Testis (tissue), 2 donors: ENCODE measurements at regions not wholly inside any gene's neighbourhood (a gene's known extent, or its start where the extent isn't known, plus 50 kb on each side); places are given as distances from the start of the nearest gene placed in this dataset.

Source experiments
- DNase-seq: peaks from one replicate; pipeline ENCODE4 v3.0.0-alpha.2; 2019
- H3K27ac ChIP-seq, 2 donors: fragments of 200-600 bp; sonication (generic); one replicate each; pipeline ENCODE4 v1.5.1; 2019
- H3K27me3 ChIP-seq: fragments of 200-600 bp; sonication (generic); one replicate; pipeline ENCODE4 v1.5.1; 2019
- H3K36me3 ChIP-seq: fragments of 200-600 bp; sonication (generic); one replicate; pipeline ENCODE4 v1.5.1; 2017; ENCODE audit warnings: low read depth; ENCODE audit errors: missing control alignments
- H3K4me1 ChIP-seq: fragments of 200-600 bp; sonication (generic); one replicate; pipeline ENCODE4 v1.5.1; 2019
- H3K4me3 ChIP-seq, 2 donors: fragments of 200-600 bp; sonication (generic); one replicate each; pipeline ENCODE4 v1.5.1; 2017 to 2019
- H3K9me3 ChIP-seq: fragments of 200-600 bp; sonication (generic); one replicate; pipeline ENCODE4 v1.5.1; 2017
- POLR2A ChIP-seq: fragments of 450-650 bp; IDR thresholded peaks from one replicate; pipeline ENCODE4 v1.6.1; 2017; ENCODE audit warnings: antibody characterized with exemption, mild to moderate bottlenecking, moderate library complexity
- WGBS, 2 donors: methylation state at CpG; one replicate each; pipeline ENCODE4 v1.1.5; 2018; 5-methylcytosine and 5-hydroxymethylcytosine counted together
- intact Hi-C: fragments of 100-400 bp; cut with DNase I; formaldehyde crosslinking; loops from one replicate; pipeline ENCODE4 v1.15.1; 2023; ENCODE audit warnings: low total_unique reads
- TF ChIP-seq, protein P1 (sequence below), 3 experiments: fragments of 450-650 bp in 2 of 3; fragments of 200-600 bp in 1 of 3; sonication (generic) in 1 of 3; IDR thresholded peaks; one replicate each; pipeline ENCODE4 v1.5.1; 2016 to 2019; ENCODE audit warnings: antibody characterized with exemption in 3 of 3, mild to moderate bottlenecking in 2 of 3, moderate library complexity in 1 of 3

DNA sequence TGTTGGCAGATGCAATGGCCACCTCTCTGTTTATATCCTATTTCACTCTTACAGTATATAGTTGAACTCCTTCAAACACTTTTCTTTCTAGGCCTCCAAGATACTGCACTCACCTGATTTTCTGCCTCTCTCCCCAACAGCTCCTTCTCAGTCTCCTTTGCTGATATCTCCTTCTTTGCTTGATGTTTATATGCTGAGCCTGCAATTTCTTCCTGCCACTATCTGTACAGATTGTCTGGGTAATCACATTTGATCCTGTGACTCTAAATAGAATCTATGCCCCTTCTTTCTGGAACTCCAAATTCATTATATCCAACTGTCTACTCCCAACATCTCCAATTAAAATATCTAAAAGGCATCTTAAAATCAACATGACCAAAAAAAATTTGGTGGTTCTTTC lies 165.5 kb upstream of the PFN2 start:
- intact Hi-C loops = no loop called here
- Histone ChIP-seq H3K36me3 (no peaks in the 10 kb centered on the region), H3K4me3 (no peak overlapping the region), H3K27ac (no peak overlapping the region), H3K4me1 (no peaks in the 10 kb centered on the region), H3K27me3 (no peaks in the 10 kb centered on the region), H3K9me3 (no peaks in the 10 kb centered on the region)
- no peak for DNase-seq
- TF ChIP-seq POLR2A = no peak
- TF ChIP-seq, protein P1, sequence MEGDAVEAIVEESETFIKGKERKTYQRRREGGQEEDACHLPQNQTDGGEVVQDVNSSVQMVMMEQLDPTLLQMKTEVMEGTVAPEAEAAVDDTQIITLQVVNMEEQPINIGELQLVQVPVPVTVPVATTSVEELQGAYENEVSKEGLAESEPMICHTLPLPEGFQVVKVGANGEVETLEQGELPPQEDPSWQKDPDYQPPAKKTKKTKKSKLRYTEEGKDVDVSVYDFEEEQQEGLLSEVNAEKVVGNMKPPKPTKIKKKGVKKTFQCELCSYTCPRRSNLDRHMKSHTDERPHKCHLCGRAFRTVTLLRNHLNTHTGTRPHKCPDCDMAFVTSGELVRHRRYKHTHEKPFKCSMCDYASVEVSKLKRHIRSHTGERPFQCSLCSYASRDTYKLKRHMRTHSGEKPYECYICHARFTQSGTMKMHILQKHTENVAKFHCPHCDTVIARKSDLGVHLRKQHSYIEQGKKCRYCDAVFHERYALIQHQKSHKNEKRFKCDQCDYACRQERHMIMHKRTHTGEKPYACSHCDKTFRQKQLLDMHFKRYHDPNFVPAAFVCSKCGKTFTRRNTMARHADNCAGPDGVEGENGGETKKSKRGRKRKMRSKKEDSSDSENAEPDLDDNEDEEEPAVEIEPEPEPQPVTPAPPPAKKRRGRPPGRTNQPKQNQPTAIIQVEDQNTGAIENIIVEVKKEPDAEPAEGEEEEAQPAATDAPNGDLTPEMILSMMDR (IDR thresholded peaks at IDR 0.05) = no peak

DNA sequence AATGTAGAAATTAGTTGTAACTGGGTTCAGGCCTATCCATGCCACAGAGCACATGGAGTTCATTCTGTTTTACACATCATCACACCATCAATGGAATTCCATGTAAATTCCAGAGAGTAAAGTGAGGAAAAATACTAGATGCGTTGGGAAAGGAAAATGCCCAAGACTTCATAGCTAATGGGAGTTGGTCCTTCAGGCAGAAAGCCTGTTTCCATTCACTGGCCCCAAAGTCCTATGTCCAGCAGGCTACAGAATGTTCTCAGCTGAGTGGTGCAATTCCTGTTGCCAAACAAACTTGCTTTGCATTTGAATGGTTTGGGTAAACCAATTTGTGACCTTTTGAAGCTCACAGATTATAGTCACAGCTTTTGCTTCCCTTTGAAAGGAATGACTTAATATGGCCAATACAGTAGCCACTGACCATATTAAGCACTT lies 164.6 kb upstream of the PFN2 start:
- no peaks in the 10 kb centered on the region for H3K27me3 ChIP-seq
- no peak overlapping the region for H3K27ac ChIP-seq
- H3K4me3 ChIP-seq = no peak overlapping the region
- H3K36me3 ChIP-seq = no peaks in the 10 kb centered on the region
- DNase-seq = no peak
- no peaks in the 10 kb centered on the region for H3K4me1 ChIP-seq
- WGBS, 2 donors = 77 to 94% methylated on average over 1 of the region's 1 CpG
- intact Hi-C loops = no loop called here
- H3K9me3 ChIP-seq = no peaks in the 10 kb centered on the region
- TF ChIP-seq, protein P1 (IDR thresholded peaks at IDR 0.05) = no peak
- TF ChIP-seq POLR2A = no peak

DNA sequence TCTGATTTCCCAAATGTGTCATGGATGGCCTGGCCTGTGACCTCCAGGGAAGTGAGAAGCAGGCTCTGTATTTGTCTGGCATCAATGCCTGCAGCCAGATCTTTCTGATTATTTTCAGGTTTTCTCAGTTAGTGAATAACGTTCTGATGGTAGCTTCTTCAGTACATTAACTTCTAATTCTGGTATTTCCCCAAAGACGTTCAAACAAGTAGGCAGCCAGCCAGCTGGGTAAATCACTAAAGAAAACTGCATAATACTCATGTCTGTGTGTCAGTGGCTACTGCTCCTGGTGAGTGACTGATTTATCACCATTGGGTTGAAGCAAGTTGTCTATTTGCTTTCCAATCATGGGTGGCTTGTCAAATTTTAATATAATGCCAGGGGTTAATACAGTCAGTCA lies 162.6 kb upstream of the PFN2 start:
- 44 to 71% methylated on average over 2 of the region's 2 CpGs for WGBS, 2 donors
- no peak for DNase-seq
- intact Hi-C loops = no loop called here

DNA sequence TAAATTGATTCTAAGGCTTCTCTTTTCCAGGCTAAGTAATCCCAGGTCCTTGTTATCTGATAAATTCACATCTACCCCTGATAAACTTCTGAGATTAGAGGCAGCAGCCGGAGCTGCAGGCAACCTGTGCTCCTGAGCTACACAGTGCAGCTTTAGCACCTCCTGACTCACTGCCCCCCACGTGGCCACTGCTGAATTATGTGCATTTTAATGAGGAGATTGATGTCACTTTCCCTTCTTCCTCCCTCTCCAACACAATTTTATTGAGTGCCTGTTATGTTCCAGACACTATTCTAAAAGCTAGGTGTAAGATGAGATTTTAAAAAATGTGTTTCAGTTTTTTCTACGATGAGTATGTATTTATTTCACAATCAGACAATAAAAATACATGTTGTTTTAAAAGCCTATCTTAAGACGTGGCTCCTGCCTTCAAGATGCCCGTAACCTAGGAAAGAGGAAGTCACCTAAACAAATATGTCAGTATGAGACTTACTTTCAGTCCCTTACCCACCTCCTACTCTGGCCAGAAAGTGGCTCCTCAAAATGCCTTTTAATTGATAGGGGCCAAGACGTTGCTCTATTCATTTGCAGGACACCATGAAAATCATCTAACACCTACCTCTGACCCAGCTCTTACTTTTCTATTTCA lies 161.5 kb upstream of the PFN2 start:
- no peaks in the 10 kb centered on the region for H3K4me1 ChIP-seq
- H3K27ac ChIP-seq = no peak overlapping the region
- no peak for DNase-seq
- H3K9me3 ChIP-seq = no peaks in the 10 kb centered on the region
- no peak for TF ChIP-seq POLR2A
- TF ChIP-seq, protein P1 (IDR thresholded peaks at IDR 0.05) = no peak
- intact Hi-C loops = no loop called here
- H3K4me3 ChIP-seq = no peak overlapping the region
- WGBS, 2 donors = 74 to 80% methylated on average over 6 of the region's 6 CpGs
- H3K36me3 ChIP-seq = no peaks in the 10 kb centered on the region
- H3K27me3 ChIP-seq = no peaks in the 10 kb centered on the region

More for the DNA sequence above, 162.6 kb upstream of the PFN2 start:
- no peaks in the 10 kb centered on the region for H3K27me3 ChIP-seq
- no peaks in the 10 kb centered on the region for H3K4me1 ChIP-seq
- TF ChIP-seq, protein P1 (IDR thresholded peaks at IDR 0.05) = no peak
- TF ChIP-seq POLR2A = no peak
- no peaks in the 10 kb centered on the region for H3K9me3 ChIP-seq
- H3K4me3 ChIP-seq = no peak overlapping the region
- no peak overlapping the region for H3K27ac ChIP-seq
- H3K36me3 ChIP-seq = no peaks in the 10 kb centered on the region

DNA sequence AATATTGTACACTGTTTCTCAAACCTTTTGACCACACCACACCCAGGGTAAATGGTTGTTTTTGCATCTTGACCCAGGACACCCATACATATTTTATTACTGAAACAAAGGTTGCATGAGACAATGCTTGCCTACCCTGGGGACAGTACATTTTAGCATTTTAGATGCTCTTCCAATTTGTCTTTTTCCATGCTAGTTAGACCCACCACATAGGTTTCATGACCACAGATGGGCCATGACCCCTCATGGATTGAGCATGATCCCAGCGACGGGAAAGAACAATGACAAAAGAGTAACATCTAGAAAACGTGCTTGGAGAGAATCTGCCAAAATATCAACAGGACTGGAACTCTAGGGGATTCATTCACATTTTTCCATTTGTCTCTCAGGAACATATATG lies 161.0 kb upstream of the PFN2 start:
- Histone ChIP-seq H3K27ac (no peak overlapping the region), H3K9me3 (no peaks in the 10 kb centered on the region), H3K4me1 (no peaks in the 10 kb centered on the region), H3K4me3 (no peak overlapping the region), H3K36me3 (no peaks in the 10 kb centered on the region), H3K27me3 (no peaks in the 10 kb centered on the region)
- DNase-seq = no peak
- WGBS, 2 donors = 82 to 86% methylated on average over 3 of the region's 3 CpGs
- intact Hi-C loops = no loop called here
- TF ChIP-seq POLR2A = no peak
- TF ChIP-seq, protein P1 (IDR thresholded peaks at IDR 0.05) = no peak
